ENCODE measurements at regions not wholly inside any gene's neighbourhood (a gene's known extent, or its start where the extent isn't known, plus 50 kb on each side); places are given as distances from the start of the nearest gene placed in this dataset.

GRCh38 chr2:886072-887022, 64.3 kb upstream of the SNTG2 start:
- H3K36me3 ChIP-seq (ENCODE audit: insufficient read depth, low read length): no peaks in the 10 kb centered on the region
- no peaks in the 10 kb centered on the region for H3K79me2 ChIP-seq (ENCODE audit: control insufficient read depth, insufficient read depth, low read length, unreplicated experiment)
- no peak overlapping the region for H3K27ac ChIP-seq (ENCODE audit: low read depth, low read length)
- no peak overlapping the region for H2AFZ ChIP-seq (ENCODE audit: low read length, unreplicated experiment)
- no peaks in the 10 kb centered on the region for H3K27me3 ChIP-seq (ENCODE audit: insufficient read depth, low read length)
- H3K4me1 ChIP-seq (ENCODE audit: control insufficient read depth, insufficient read depth, low read length, unreplicated experiment): no peaks in the 10 kb centered on the region
- no peak overlapping the region for H3K4me3 ChIP-seq (ENCODE audit: low read depth, low read length)

- Histone ChIP-seq H3K27ac (ENCODE audit: low read depth, low read length) (no peak overlapping the region), H3K4me3 (ENCODE audit: low read depth, low read length) (no peak overlapping the region), H2AFZ (ENCODE audit: low read length, unreplicated experiment) (no peak overlapping the region), H3K79me2 (ENCODE audit: control insufficient read depth, insufficient read depth, low read length, unreplicated experiment) (no peaks in the 10 kb centered on the region), H3K36me3 (ENCODE audit: insufficient read depth, low read length) (no peaks in the 10 kb centered on the region), H3K27me3 (ENCODE audit: insufficient read depth, low read length) (no peaks in the 10 kb centered on the region), H3K4me1 (ENCODE audit: control insufficient read depth, insufficient read depth, low read length, unreplicated experiment) (no peaks in the 10 kb centered on the region)
These were observed 65.2 kb upstream of the SNTG2 start for GRCh38 chr2:885230-886071.

GRCh38 chr2:883803-884748, 66.6 kb upstream of the SNTG2 start:
- no peak overlapping the region for H2AFZ ChIP-seq (ENCODE audit: low read length, unreplicated experiment)
- H3K4me1 ChIP-seq (ENCODE audit: control insufficient read depth, insufficient read depth, low read length, unreplicated experiment): no peaks in the 10 kb centered on the region
- H3K79me2 ChIP-seq (ENCODE audit: control insufficient read depth, insufficient read depth, low read length, unreplicated experiment): no peaks in the 10 kb centered on the region
- no peaks in the 10 kb centered on the region for H3K36me3 ChIP-seq (ENCODE audit: insufficient read depth, low read length)
- no peak overlapping the region for H3K27ac ChIP-seq (ENCODE audit: low read depth, low read length)
- H3K4me3 ChIP-seq (ENCODE audit: low read depth, low read length): no peak overlapping the region
- no peaks in the 10 kb centered on the region for H3K27me3 ChIP-seq (ENCODE audit: insufficient read depth, low read length)

- Histone ChIP-seq H2AFZ (ENCODE audit: low read length, unreplicated experiment) (no peak overlapping the region), H3K4me3 (ENCODE audit: low read depth, low read length) (no peak overlapping the region), H3K27me3 (ENCODE audit: insufficient read depth, low read length) (no peaks in the 10 kb centered on the region), H3K4me1 (ENCODE audit: control insufficient read depth, insufficient read depth, low read length, unreplicated experiment) (no peaks in the 10 kb centered on the region), H3K27ac (ENCODE audit: low read depth, low read length) (no peak overlapping the region), H3K79me2 (ENCODE audit: control insufficient read depth, insufficient read depth, low read length, unreplicated experiment) (no peaks in the 10 kb centered on the region), H3K36me3 (ENCODE audit: insufficient read depth, low read length) (no peaks in the 10 kb centered on the region)
These were observed 67.3 kb upstream of the SNTG2 start for GRCh38 chr2:883260-883802.

- Histone ChIP-seq H3K36me3 (ENCODE audit: insufficient read depth, low read length) (no peaks in the 10 kb centered on the region), H2AFZ (ENCODE audit: low read length, unreplicated experiment) (no peak overlapping the region), H3K4me1 (ENCODE audit: control insufficient read depth, insufficient read depth, low read length, unreplicated experiment) (no peaks in the 10 kb centered on the region), H3K27me3 (ENCODE audit: insufficient read depth, low read length) (no peaks in the 10 kb centered on the region), H3K4me3 (ENCODE audit: low read depth, low read length) (no peak overlapping the region), H3K79me2 (ENCODE audit: control insufficient read depth, insufficient read depth, low read length, unreplicated experiment) (no peaks in the 10 kb centered on the region), H3K27ac (ENCODE audit: low read depth, low read length) (no peak overlapping the region)
These were observed 69.3 kb upstream of the SNTG2 start for GRCh38 chr2:881204-881918.

GRCh38 chr2:880201-880970, 70.3 kb upstream of the SNTG2 start:
- H3K27me3 ChIP-seq (ENCODE audit: insufficient read depth, low read length): no peaks in the 10 kb centered on the region
- no peak overlapping the region for H3K4me3 ChIP-seq (ENCODE audit: low read depth, low read length)
- no peaks in the 10 kb centered on the region for H3K36me3 ChIP-seq (ENCODE audit: insufficient read depth, low read length)
- no peaks in the 10 kb centered on the region for H3K79me2 ChIP-seq (ENCODE audit: control insufficient read depth, insufficient read depth, low read length, unreplicated experiment)
- no peak overlapping the region for H2AFZ ChIP-seq (ENCODE audit: low read length, unreplicated experiment)
- H3K27ac ChIP-seq (ENCODE audit: low read depth, low read length): no peak overlapping the region
- H3K4me1 ChIP-seq (ENCODE audit: control insufficient read depth, insufficient read depth, low read length, unreplicated experiment): no peaks in the 10 kb centered on the region

GRCh38 chr2:879540-879939, 71.1 kb upstream of the SNTG2 start:
- Histone ChIP-seq H3K27ac (ENCODE audit: low read depth, low read length) (no peak overlapping the region), H3K4me3 (ENCODE audit: low read depth, low read length) (no peak overlapping the region), H3K27me3 (ENCODE audit: insufficient read depth, low read length) (no peaks in the 10 kb centered on the region), H3K79me2 (ENCODE audit: control insufficient read depth, insufficient read depth, low read length, unreplicated experiment) (no peaks in the 10 kb centered on the region), H3K36me3 (ENCODE audit: insufficient read depth, low read length) (no peaks in the 10 kb centered on the region), H2AFZ (ENCODE audit: low read length, unreplicated experiment) (no peak overlapping the region), H3K4me1 (ENCODE audit: control insufficient read depth, insufficient read depth, low read length, unreplicated experiment) (no peaks in the 10 kb centered on the region)

- Histone ChIP-seq H3K36me3 (ENCODE audit: insufficient read depth, low read length) (no peaks in the 10 kb centered on the region), H2AFZ (ENCODE audit: low read length, unreplicated experiment) (no peak overlapping the region), H3K4me3 (ENCODE audit: low read depth, low read length) (no peak overlapping the region), H3K4me1 (ENCODE audit: control insufficient read depth, insufficient read depth, low read length, unreplicated experiment) (no peaks in the 10 kb centered on the region), H3K79me2 (ENCODE audit: control insufficient read depth, insufficient read depth, low read length, unreplicated experiment) (no peaks in the 10 kb centered on the region), H3K27me3 (ENCODE audit: insufficient read depth, low read length) (no peaks in the 10 kb centered on the region), H3K27ac (ENCODE audit: low read depth, low read length) (no peak overlapping the region)
These were observed 72.3 kb upstream of the SNTG2 start for GRCh38 chr2:878245-878930.

- Histone ChIP-seq H3K4me3 (ENCODE audit: low read depth, low read length) (no peak overlapping the region), H3K4me1 (ENCODE audit: control insufficient read depth, insufficient read depth, low read length, unreplicated experiment) (no peaks in the 10 kb centered on the region), H2AFZ (ENCODE audit: low read length, unreplicated experiment) (no peak overlapping the region), H3K27me3 (ENCODE audit: insufficient read depth, low read length) (no peaks in the 10 kb centered on the region), H3K36me3 (ENCODE audit: insufficient read depth, low read length) (no peaks in the 10 kb centered on the region), H3K27ac (ENCODE audit: low read depth, low read length) (no peak overlapping the region), H3K79me2 (ENCODE audit: control insufficient read depth, insufficient read depth, low read length, unreplicated experiment) (no peaks in the 10 kb centered on the region)
These were observed 72.9 kb upstream of the SNTG2 start for GRCh38 chr2:877747-878146.

Measured in ACC112 (cell line).